Panc1 (cell line): ENCODE measurements at regions not wholly inside any gene's neighbourhood (a gene's known extent, or its start where the extent isn't known, plus 50 kb on each side); places are given as distances from the start of the nearest gene placed in this dataset.

ENCODE experiments used
- ATAC-seq: fragments of 200-7000 bp; cut with Tn5 transposase; 2 replicates; pipeline ENCODE4 v1.9.1; 2020; ENCODE audit warnings: mild to moderate bottlenecking, moderate library complexity
- BruUV-seq: library from RNA; stranded (reverse); fragments of 400-500 nt; replicated peaks from 2 replicates; lab custom pipeline; 2021; lab: Mats Ljungman, UMichigan
- CTCF ChIA-PET: fragments of 300-600 bp; sonication (Branson Sonifier 250); formaldehyde crosslinking; loops from one replicate; lab custom pipeline; 2022; ENCODE audit warnings: antibody characterized with exemption; lab: Charles Lee
- POLR2A ChIA-PET: fragments of 300-600 bp; sonication (Branson Sonifier 250); formaldehyde crosslinking; loops from one replicate; lab custom pipeline; 2022; ENCODE audit warnings: antibody characterized with exemption; lab: Charles Lee
- DNase-seq: peaks from one replicate; pipeline ENCODE4 v3.0.0-alpha.2; 2010; ENCODE audit warnings: low read depth, low spot score
- H3K27ac ChIP-seq: 2 replicates; pipeline ENCODE4 v1.5.1; 2011; ENCODE audit warnings: mild to moderate bottlenecking, low read length, inconsistent platforms
- H3K27me3 ChIP-seq: fragments of 200-500 bp; sonication (Bioruptor generic); 2 replicates; pipeline ENCODE4 v1.6.0; 2014; ENCODE audit warnings: low read length, inconsistent platforms; ENCODE audit not compliant: control insufficient read depth, insufficient read depth
- H3K36me3 ChIP-seq: fragments of 200-500 bp; sonication (Bioruptor generic); 2 replicates; pipeline ENCODE4 v1.5.1; 2014; ENCODE audit warnings: inconsistent platforms, mild to moderate bottlenecking, low read length, moderate library complexity; ENCODE audit not compliant: control insufficient read depth, insufficient read depth
- H3K4me1 ChIP-seq: 2 replicates; pipeline ENCODE4 v1.5.1; 2011; ENCODE audit warnings: inconsistent platforms, mild to moderate bottlenecking, low read length, moderate library complexity; ENCODE audit not compliant: control insufficient read depth, insufficient read depth
- H3K4me3 ChIP-seq, 2 experiments: 2 replicates each; pipeline ENCODE4 v1.5.1; 2011 to 2012; ENCODE audit warnings: low read depth in 2 of 2, low read length in 2 of 2, mild to moderate bottlenecking in 2 of 2, inconsistent platforms in 1 of 2, moderate library complexity in 1 of 2
- H3K9me3 ChIP-seq: fragments of 200-500 bp; sonication (Bioruptor generic); 2 replicates; pipeline ENCODE4 v1.5.1; 2014; ENCODE audit warnings: low read depth, mild to moderate bottlenecking, inconsistent platforms, low read length, moderate library complexity; ENCODE audit not compliant: control insufficient read depth, insufficient read depth
- CTCF ChIP-seq: fragments of 450-650 bp; IDR thresholded peaks from 2 replicates; pipeline ENCODE4 v1.5.1; 2017; ENCODE audit warnings: mild to moderate bottlenecking
- POLR2AphosphoS5 ChIP-seq: IDR thresholded peaks from 2 replicates; pipeline ENCODE4 v1.6.1; 2012; ENCODE audit warnings: mild to moderate bottlenecking, low read depth, low read length, moderate library complexity
- SIN3A ChIP-seq: IDR thresholded peaks from 2 replicates; pipeline ENCODE4 v1.6.1; 2012; ENCODE audit warnings: low read depth, mild to moderate bottlenecking, low read length, moderate library complexity, borderline replicate concordance; ENCODE audit not compliant: insufficient read depth
- TCF7L2 ChIP-seq: IDR thresholded peaks from 2 replicates; pipeline ENCODE4 v1.6.1; 2011; ENCODE audit warnings: mild to moderate bottlenecking, low read depth, low read length, inconsistent platforms
- in situ Hi-C: cut with HindIII; loops from 2 replicates; pipeline ENCODE4 v1.10.0; 2016; ENCODE audit warnings: low sequenced_read_pairs, low pct_unique_long_range_greater_than_20kb
- intact Hi-C: fragments of 100-400 bp; cut with micrococcal nuclease; formaldehyde crosslinking; loops from one replicate; pipeline ENCODE4 v1.10.0; 2022; ENCODE audit not compliant: unreplicated experiment
- TF ChIP-seq, protein P1 (sequence below), 2 experiments: IDR thresholded peaks; 2 replicates each; pipeline ENCODE4 v1.6.1; 2011 to 2012; ENCODE audit warnings: low read depth in 2 of 2, control low read depth in 1 of 2, low read length in 1 of 2, mild to moderate bottlenecking in 1 of 2, moderate library complexity in 1 of 2; ENCODE audit not compliant: insufficient read depth in 1 of 2

DNA sequence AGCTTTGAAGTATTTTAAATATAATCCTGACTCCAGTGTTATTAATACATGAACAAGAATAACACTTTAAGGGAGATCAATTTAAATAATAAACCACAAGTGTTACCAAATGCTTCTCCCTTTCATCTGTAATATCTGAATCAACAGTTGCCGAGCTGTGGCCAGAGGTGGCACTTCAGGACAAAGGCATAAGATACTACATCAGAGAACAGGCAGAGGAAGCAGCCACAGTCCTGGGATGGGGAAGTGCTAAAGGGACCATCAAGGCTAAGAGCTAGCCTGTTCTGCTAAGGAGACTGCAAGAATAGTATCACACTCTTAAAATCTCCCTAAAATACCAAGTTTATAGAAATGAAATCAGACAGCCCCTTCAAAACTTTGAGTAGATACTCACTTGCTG is 378.2 kb upstream of the PRKCQ start:
- no peaks in the 10 kb centered on the region for H3K27me3 ChIP-seq
- in situ Hi-C loops (no loop called here), intact Hi-C loops (no loop called here)
- BruUV-seq = no TSS peak
- no peaks in the 10 kb centered on the region for H3K9me3 ChIP-seq
- TF ChIP-seq TCF7L2 = no peak
- TF ChIP-seq SIN3A = no peak
- TF ChIP-seq, protein P1, sequence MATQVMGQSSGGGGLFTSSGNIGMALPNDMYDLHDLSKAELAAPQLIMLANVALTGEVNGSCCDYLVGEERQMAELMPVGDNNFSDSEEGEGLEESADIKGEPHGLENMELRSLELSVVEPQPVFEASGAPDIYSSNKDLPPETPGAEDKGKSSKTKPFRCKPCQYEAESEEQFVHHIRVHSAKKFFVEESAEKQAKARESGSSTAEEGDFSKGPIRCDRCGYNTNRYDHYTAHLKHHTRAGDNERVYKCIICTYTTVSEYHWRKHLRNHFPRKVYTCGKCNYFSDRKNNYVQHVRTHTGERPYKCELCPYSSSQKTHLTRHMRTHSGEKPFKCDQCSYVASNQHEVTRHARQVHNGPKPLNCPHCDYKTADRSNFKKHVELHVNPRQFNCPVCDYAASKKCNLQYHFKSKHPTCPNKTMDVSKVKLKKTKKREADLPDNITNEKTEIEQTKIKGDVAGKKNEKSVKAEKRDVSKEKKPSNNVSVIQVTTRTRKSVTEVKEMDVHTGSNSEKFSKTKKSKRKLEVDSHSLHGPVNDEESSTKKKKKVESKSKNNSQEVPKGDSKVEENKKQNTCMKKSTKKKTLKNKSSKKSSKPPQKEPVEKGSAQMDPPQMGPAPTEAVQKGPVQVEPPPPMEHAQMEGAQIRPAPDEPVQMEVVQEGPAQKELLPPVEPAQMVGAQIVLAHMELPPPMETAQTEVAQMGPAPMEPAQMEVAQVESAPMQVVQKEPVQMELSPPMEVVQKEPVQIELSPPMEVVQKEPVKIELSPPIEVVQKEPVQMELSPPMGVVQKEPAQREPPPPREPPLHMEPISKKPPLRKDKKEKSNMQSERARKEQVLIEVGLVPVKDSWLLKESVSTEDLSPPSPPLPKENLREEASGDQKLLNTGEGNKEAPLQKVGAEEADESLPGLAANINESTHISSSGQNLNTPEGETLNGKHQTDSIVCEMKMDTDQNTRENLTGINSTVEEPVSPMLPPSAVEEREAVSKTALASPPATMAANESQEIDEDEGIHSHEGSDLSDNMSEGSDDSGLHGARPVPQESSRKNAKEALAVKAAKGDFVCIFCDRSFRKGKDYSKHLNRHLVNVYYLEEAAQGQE (IDR thresholded peaks at IDR 0.05; ENCODE audit: insufficient read depth in 1 of 2, low read depth in 2 of 2, low read length in 1 of 2) = no peak
- no peak for TF ChIP-seq CTCF
- TF ChIP-seq POLR2AphosphoS5 = no peak
- H3K4me1 ChIP-seq = no peaks in the 10 kb centered on the region
- ChIA-PET POLR2A (no interaction called here), CTCF (no interaction called here)
- no peaks in the 10 kb centered on the region for H3K36me3 ChIP-seq
- DNase-seq (no peak), ATAC-seq (no peak)
- no peak overlapping the region for H3K4me3 ChIP-seq
- H3K27ac ChIP-seq = no peak overlapping the region

DNA sequence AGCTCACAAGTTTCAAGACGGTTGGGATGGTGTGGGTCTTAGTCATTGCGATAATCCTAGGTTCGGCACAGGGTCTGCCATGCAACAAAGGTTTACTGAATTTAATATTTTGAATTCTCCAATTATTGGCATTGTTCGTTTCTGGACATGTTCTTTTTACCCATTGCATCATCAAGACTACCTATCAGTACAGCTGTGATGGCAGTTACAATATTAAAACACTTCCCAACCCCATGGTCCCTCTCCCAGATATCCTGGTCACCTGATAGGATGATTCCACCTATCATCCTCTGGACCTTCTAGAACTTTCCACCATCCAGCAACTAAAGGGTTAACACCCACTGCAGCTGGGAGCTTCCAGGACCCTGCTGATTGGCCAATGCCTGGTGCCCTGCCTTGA is 377.8 kb upstream of the PRKCQ start:
- Histone ChIP-seq H3K4me3 (no peak overlapping the region), H3K36me3 (no peaks in the 10 kb centered on the region), H3K27me3 (no peaks in the 10 kb centered on the region), H3K27ac (no peak overlapping the region), H3K4me1 (no peaks in the 10 kb centered on the region), H3K9me3 (no peaks in the 10 kb centered on the region)
- in situ Hi-C loops (no loop called here), intact Hi-C loops (no loop called here)
- no peak for ATAC-seq
- no peak for DNase-seq
- POLR2A ChIA-PET = no interaction called here
- CTCF ChIA-PET = no interaction called here
- BruUV-seq = no TSS peak
- TF ChIP-seq CTCF (no peak), TCF7L2 (no peak), POLR2AphosphoS5 (no peak), SIN3A (no peak)
- TF ChIP-seq, protein P1 (IDR thresholded peaks at IDR 0.05; ENCODE audit: insufficient read depth in 1 of 2, low read depth in 2 of 2, low read length in 1 of 2) = no peak
